SK-N-SH treated with all-trans-retinoic acid at 6 μM for 48 hours (cell line): ENCODE measurements at regions not wholly inside any gene's neighbourhood (a gene's known extent, or its start where the extent isn't known, plus 50 kb on each side); places are given as distances from the start of the nearest gene placed in this dataset.

Experiments used
- BACH2 ChIP-seq: fragments of 250-450 bp; sonication (Bioruptor Pico); IDR thresholded peaks from 2 replicates; pipeline ENCODE4 v1.9.0; 2021; ENCODE audit warnings: mild to moderate bottlenecking, borderline replicate concordance
- CREB5 ChIP-seq: fragments of 250-450 bp; sonication (Bioruptor Pico); IDR thresholded peaks from 2 replicates; pipeline ENCODE4 v1.5.1; 2020; ENCODE audit warnings: low read depth, mild to moderate bottlenecking, moderate library complexity
- GLIS3 ChIP-seq: fragments of 250-450 bp; sonication (Bioruptor Pico); IDR thresholded peaks from 2 replicates; pipeline ENCODE4 v1.5.0; 2020; ENCODE audit warnings: mild to moderate bottlenecking, moderate library complexity
- TCF4 ChIP-seq: fragments of 250-450 bp; sonication (Bioruptor Pico); IDR thresholded peaks from 2 replicates; pipeline ENCODE4 v1.8.0; 2021; ENCODE audit warnings: mild to moderate bottlenecking, moderate library complexity, borderline replicate concordance
- ZC3H10 ChIP-seq: fragments of 250-450 bp; sonication (Bioruptor Pico); IDR thresholded peaks from 2 replicates; pipeline ENCODE4 v1.5.1; 2021; ENCODE audit warnings: mild to moderate bottlenecking, moderate library complexity
- ZFP3 ChIP-seq: fragments of 250-450 bp; sonication (Bioruptor Pico); IDR thresholded peaks from 2 replicates; pipeline ENCODE4 v1.5.0; 2020; ENCODE audit warnings: mild to moderate bottlenecking, moderate library complexity
- ZNF8 ChIP-seq: fragments of 450-650 bp; formaldehyde crosslinking; IDR thresholded peaks from 2 replicates; pipeline ENCODE4 v1.5.0; 2020; ENCODE audit warnings: mild to moderate bottlenecking, moderate library complexity

GRCh38 chr14:94682736-94683135, 70.5 kb downstream of the SERPINA3 start:
- TF ChIP-seq BACH2 (CRISPR knock-in tag) (no peak), GLIS3 (CRISPR knock-in tag) (no peak), ZC3H10 (CRISPR knock-in tag) (no peak), CREB5 (CRISPR knock-in tag) (no peak), ZNF8 (CRISPR knock-in tag) (no peak), TCF4 (no peak), ZFP3 (CRISPR knock-in tag) (no peak)
